ENCODE measurements at regions not wholly inside any gene's neighbourhood (a gene's known extent, or its start where the extent isn't known, plus 50 kb on each side); places are given as distances from the start of the nearest gene placed in this dataset.

GRCh38 chr18:78774741-78775141, 204.9 kb upstream of the SALL3 start:
- TF ChIP-seq CREB5 (CRISPR knock-in tag; IDR thresholded peaks at IDR 0.05; ENCODE audit: low read depth) (no peak), BACH2 (CRISPR knock-in tag; IDR thresholded peaks at IDR 0.05; ENCODE audit: borderline replicate concordance) (no peak), ARNTL (CRISPR knock-in tag; IDR thresholded peaks at IDR 0.05; ENCODE audit: borderline replicate concordance, low read depth) (no peak), CSRNP3 (CRISPR knock-in tag; IDR thresholded peaks at IDR 0.05) (no peak), ZNF565 (CRISPR knock-in tag; conservative IDR thresholded peaks at IDR 0.05; ENCODE audit: low read depth) (no peak), GLIS3 (CRISPR knock-in tag; IDR thresholded peaks at IDR 0.05) (no peak), CSDC2 (CRISPR knock-in tag; IDR thresholded peaks at IDR 0.05) (no peak), ZFP3 (CRISPR knock-in tag; IDR thresholded peaks at IDR 0.05) (no peak)
